Ammon's horn (tissue), 1 donor: ENCODE measurements at regions not wholly inside any gene's neighbourhood (a gene's known extent, or its start where the extent isn't known, plus 50 kb on each side); places are given as distances from the start of the nearest gene placed in this dataset.

Experiments
- DNase-seq: peaks from one replicate; pipeline ENCODE4 v3.0.0-alpha.2; 2016; ENCODE audit warnings: low spot score

GRCh38 chr5:1936413-1936812 is 53.7 kb upstream of the IRX4 start:
- no peak for DNase-seq

GRCh38 chr5:1934801-1935429 is 52.2 kb upstream of the IRX4 start:
- no peak for DNase-seq

GRCh38 chr5:1934056-1934394 is 51.3 kb upstream of the IRX4 start:
- DNase-seq: no peak

- no peak for DNase-seq
These were observed 50.8 kb upstream of the IRX4 start for GRCh38 chr5:1933364-1934055.
